Stimulated activated memory B cell treated with anti-CD40 and anti-IgM and Interleukin-4, amounts not matched to agents 10 μg/mL and 1 μg/mL and 100 μg/mL, for 72 hours (primary cell): ENCODE measurements at regions not wholly inside any gene's neighbourhood (a gene's known extent, or its start where the extent isn't known, plus 50 kb on each side); places are given as distances from the start of the nearest gene placed in this dataset.
A peak's percentile ranks its signal among the peaks of the same experiment; 100 is the strongest.

ENCODE experiments used
- ATAC-seq: fragments of 150-1000 bp; cut with Tn5 transposase; 2 replicates; pipeline ENCODE4 v1.10.0; 2021
- H3K27ac Mint-ChIP-seq: one replicate; pipeline ENCODE4 v1.8.0; 2022; ENCODE audit warnings: mild to moderate bottlenecking, mixed read lengths
- H3K27me3 Mint-ChIP-seq: one replicate; pipeline ENCODE4 v1.8.0; 2022; ENCODE audit warnings: mixed read lengths
- H3K36me3 Mint-ChIP-seq: one replicate; pipeline ENCODE4 v1.8.0; 2022; ENCODE audit warnings: mixed read lengths
- H3K4me1 Mint-ChIP-seq: one replicate; pipeline ENCODE4 v1.8.0; 2022; ENCODE audit warnings: mixed read lengths
- H3K4me3 Mint-ChIP-seq: one replicate; pipeline ENCODE4 v1.8.0; 2022; ENCODE audit warnings: mild to moderate bottlenecking, moderate library complexity, mixed read lengths
- H3K9me3 Mint-ChIP-seq: one replicate; pipeline ENCODE4 v1.8.0; 2022; ENCODE audit warnings: mixed read lengths

GRCh38 chr2:23302591-23302990 lies 82.4 kb upstream of the KLHL29 start:
- no peak overlapping the region for H3K4me3 Mint-ChIP-seq
- H3K27me3 Mint-ChIP-seq = peaks cover 10% of the 10 kb centered on the region
- H3K9me3 Mint-ChIP-seq = no peaks in the 10 kb centered on the region
- no peaks in the 10 kb centered on the region for H3K36me3 Mint-ChIP-seq
- H3K27ac Mint-ChIP-seq = no peak overlapping the region
- no peaks in the 10 kb centered on the region for H3K4me1 Mint-ChIP-seq
- no peak for ATAC-seq

- H3K4me1 Mint-ChIP-seq = no peaks in the 10 kb centered on the region
- no peak overlapping the region for H3K4me3 Mint-ChIP-seq
- H3K27ac Mint-ChIP-seq = no peak overlapping the region
- peaks cover 24% of the 10 kb centered on the region for H3K27me3 Mint-ChIP-seq
- H3K9me3 Mint-ChIP-seq = no peaks in the 10 kb centered on the region
- H3K36me3 Mint-ChIP-seq = no peaks in the 10 kb centered on the region
- no peak for ATAC-seq
Observed at GRCh38 chr2:23306401-23306800, 78.6 kb upstream of the KLHL29 start.

- Mint-ChIP-seq H3K9me3 (no peaks in the 10 kb centered on the region), H3K4me3 (no peak overlapping the region)
Observed at GRCh38 chr2:23311186-23311585, 73.8 kb upstream of the KLHL29 start.

GRCh38 chr2:23312996-23313606 lies 71.9 kb upstream of the KLHL29 start:
- ATAC-seq = no peak
- Mint-ChIP-seq H3K27ac (no peak overlapping the region), H3K36me3 (no peaks in the 10 kb centered on the region), H3K27me3 (peaks cover 13% of the 10 kb centered on the region), H3K9me3 (no peaks in the 10 kb centered on the region), H3K4me3 (no peak overlapping the region), H3K4me1 (no peaks in the 10 kb centered on the region)

More at GRCh38 chr2:23311186-23311585, 73.8 kb upstream of the KLHL29 start:
- ATAC-seq = no peak
- no peaks in the 10 kb centered on the region for H3K36me3 Mint-ChIP-seq
- peaks cover 13% of the 10 kb centered on the region for H3K27me3 Mint-ChIP-seq
- no peaks in the 10 kb centered on the region for H3K4me1 Mint-ChIP-seq
- H3K27ac Mint-ChIP-seq = no peak overlapping the region

GRCh38 chr2:23314687-23315086 lies 70.3 kb upstream of the KLHL29 start:
- Mint-ChIP-seq H3K4me1 (no peaks in the 10 kb centered on the region), H3K27ac (no peak overlapping the region), H3K4me3 (no peak overlapping the region), H3K27me3 (peaks cover 10% of the 10 kb centered on the region), H3K9me3 (no peaks in the 10 kb centered on the region), H3K36me3 (no peaks in the 10 kb centered on the region)
- ATAC-seq = no peak

- H3K9me3 Mint-ChIP-seq = no peaks in the 10 kb centered on the region
- H3K4me1 Mint-ChIP-seq = no peaks in the 10 kb centered on the region
- no peaks in the 10 kb centered on the region for H3K36me3 Mint-ChIP-seq
- H3K4me3 Mint-ChIP-seq = no peak overlapping the region
- ATAC-seq = no peak
- peaks cover 33% of the 10 kb centered on the region for H3K27me3 Mint-ChIP-seq
- H3K27ac Mint-ChIP-seq = no peak overlapping the region
Observed at GRCh38 chr2:23320058-23320457, 64.9 kb upstream of the KLHL29 start.

GRCh38 chr2:23321751-23322150 lies 63.2 kb upstream of the KLHL29 start:
- Mint-ChIP-seq H3K27ac (no peak overlapping the region), H3K27me3 (peaks cover 33% of the 10 kb centered on the region), H3K4me1 (no peaks in the 10 kb centered on the region), H3K9me3 (no peaks in the 10 kb centered on the region), H3K4me3 (no peak overlapping the region), H3K36me3 (no peaks in the 10 kb centered on the region)
- no peak for ATAC-seq

- no peak for ATAC-seq
- Mint-ChIP-seq H3K9me3 (no peaks in the 10 kb centered on the region), H3K36me3 (no peaks in the 10 kb centered on the region), H3K4me3 (no peak overlapping the region), H3K27me3 (peaks cover 33% of the 10 kb centered on the region), H3K27ac (no peak overlapping the region), H3K4me1 (no peaks in the 10 kb centered on the region)
Observed at GRCh38 chr2:23322567-23323197, 62.3 kb upstream of the KLHL29 start.

GRCh38 chr2:23323198-23323916 lies 61.6 kb upstream of the KLHL29 start:
- no peak for ATAC-seq
- Mint-ChIP-seq H3K9me3 (no peaks in the 10 kb centered on the region), H3K4me1 (no peaks in the 10 kb centered on the region), H3K27ac (no peak overlapping the region), H3K27me3 (peaks cover 33% of the 10 kb centered on the region), H3K4me3 (no peak overlapping the region), H3K36me3 (no peaks in the 10 kb centered on the region)

- no peak for ATAC-seq
- H3K27me3 Mint-ChIP-seq = peaks cover 41% of the 10 kb centered on the region
- no peaks in the 10 kb centered on the region for H3K9me3 Mint-ChIP-seq
- no peaks in the 10 kb centered on the region for H3K36me3 Mint-ChIP-seq
- no peak overlapping the region for H3K4me3 Mint-ChIP-seq
- H3K4me1 Mint-ChIP-seq = no peaks in the 10 kb centered on the region
- no peak overlapping the region for H3K27ac Mint-ChIP-seq
Observed at GRCh38 chr2:23323917-23324680, 60.9 kb upstream of the KLHL29 start.

GRCh38 chr2:23326330-23326729 lies 58.6 kb upstream of the KLHL29 start:
- no peak overlapping the region for H3K4me3 Mint-ChIP-seq
- H3K27ac Mint-ChIP-seq = no peak overlapping the region
- H3K27me3 Mint-ChIP-seq = peaks cover 37% of the 10 kb centered on the region
- H3K36me3 Mint-ChIP-seq = no peaks in the 10 kb centered on the region
- no peak for ATAC-seq
- H3K4me1 Mint-ChIP-seq = no peaks in the 10 kb centered on the region
- no peaks in the 10 kb centered on the region for H3K9me3 Mint-ChIP-seq

GRCh38 chr2:23327416-23327815 lies 57.6 kb upstream of the KLHL29 start:
- H3K9me3 Mint-ChIP-seq = no peaks in the 10 kb centered on the region
- no peak overlapping the region for H3K4me3 Mint-ChIP-seq
- peak; percentile 9 for ATAC-seq
- no peak overlapping the region for H3K27ac Mint-ChIP-seq
- no peaks in the 10 kb centered on the region for H3K4me1 Mint-ChIP-seq
- H3K27me3 Mint-ChIP-seq = peaks cover 40% of the 10 kb centered on the region
- H3K36me3 Mint-ChIP-seq = no peaks in the 10 kb centered on the region

GRCh38 chr2:23327887-23328286 lies 57.1 kb upstream of the KLHL29 start:
- Mint-ChIP-seq H3K27ac (no peak overlapping the region), H3K9me3 (no peaks in the 10 kb centered on the region), H3K4me3 (no peak overlapping the region), H3K4me1 (no peaks in the 10 kb centered on the region), H3K36me3 (no peaks in the 10 kb centered on the region), H3K27me3 (peaks cover 38% of the 10 kb centered on the region)
- no peak for ATAC-seq

- Mint-ChIP-seq H3K9me3 (no peaks in the 10 kb centered on the region), H3K4me1 (no peaks in the 10 kb centered on the region), H3K27ac (no peak overlapping the region)
Observed at GRCh38 chr2:23330214-23330613, 54.8 kb upstream of the KLHL29 start.

More at GRCh38 chr2:23330214-23330613, 54.8 kb upstream of the KLHL29 start:
- ATAC-seq = peak; percentile 28
- Mint-ChIP-seq H3K4me3 (no peak overlapping the region), H3K36me3 (no peaks in the 10 kb centered on the region), H3K27me3 (peaks cover 50% of the 10 kb centered on the region)
